ENCODE measurements at regions not wholly inside any gene's neighbourhood (a gene's known extent, or its start where the extent isn't known, plus 50 kb on each side); places are given as distances from the start of the nearest gene placed in this dataset.

- Histone ChIP-seq H3K79me2 (ENCODE audit: low read length) (no peaks in the 10 kb centered on the region), H3K4me1 (ENCODE audit: low read length) (no peaks in the 10 kb centered on the region), H3K4me3 (ENCODE audit: low read length) (no peak overlapping the region), H3K9me3 (ENCODE audit: insufficient read depth, low read length) (no peaks in the 10 kb centered on the region), H4K20me1 (ENCODE audit: insufficient read depth, low read length) (no peaks in the 10 kb centered on the region), H3K36me3 (replicated peaks; ENCODE audit: low read depth, low read length) (no peaks in the 10 kb centered on the region), H3K27me3 (ENCODE audit: low read depth, low read length) (no peaks in the 10 kb centered on the region), H3K9ac (ENCODE audit: low read length) (no peak overlapping the region), H3K27ac (ENCODE audit: low read length) (no peak overlapping the region), H3K4me2 (ENCODE audit: low read length) (no peak overlapping the region), H2AFZ (ENCODE audit: low read depth, low read length) (no peak overlapping the region)
- TF ChIP-seq CTCF (IDR thresholded peaks at IDR 0.05; ENCODE audit: low read depth, low read length) (no peak), EZH2phosphoT487 (IDR thresholded peaks at IDR 0.05; ENCODE audit: low read depth) (no peak)
Observed at GRCh38 chr7:119825091-119825655, 447.8 kb upstream of the KCND2 start.

DNA sequence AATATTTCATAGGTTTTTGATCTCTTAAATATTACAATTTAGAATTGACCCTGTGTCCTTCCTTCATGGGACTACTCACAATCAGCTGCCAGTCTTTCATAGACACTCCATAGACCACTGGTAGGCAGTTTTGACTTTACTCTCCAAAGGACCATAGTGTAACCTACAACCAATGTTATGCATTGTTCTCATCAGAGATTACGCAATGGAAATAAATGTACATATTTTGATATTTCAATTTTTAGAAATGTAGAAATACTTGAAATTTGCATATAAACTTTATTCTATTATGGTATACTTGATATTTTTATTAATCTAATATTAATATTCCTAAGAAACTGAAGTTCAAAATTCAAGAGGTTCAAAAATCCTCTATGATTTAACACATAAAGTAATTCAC, 446.4 kb upstream of the KCND2 start:
- Histone ChIP-seq H3K36me3 (replicated peaks; ENCODE audit: low read depth, low read length) (no peaks in the 10 kb centered on the region), H3K4me3 (ENCODE audit: low read length) (no peak overlapping the region), H3K79me2 (ENCODE audit: low read length) (no peaks in the 10 kb centered on the region), H3K27ac (ENCODE audit: low read length) (no peak overlapping the region), H4K20me1 (ENCODE audit: insufficient read depth, low read length) (no peaks in the 10 kb centered on the region), H3K4me1 (ENCODE audit: low read length) (no peaks in the 10 kb centered on the region), H3K9ac (ENCODE audit: low read length) (no peak overlapping the region), H3K4me2 (ENCODE audit: low read length) (no peak overlapping the region), H3K27me3 (ENCODE audit: low read depth, low read length) (no peaks in the 10 kb centered on the region), H3K9me3 (ENCODE audit: insufficient read depth, low read length) (no peaks in the 10 kb centered on the region), H2AFZ (ENCODE audit: low read depth, low read length) (no peak overlapping the region)
- no peak for TF ChIP-seq CTCF (IDR thresholded peaks at IDR 0.05; ENCODE audit: low read depth, low read length)
- TF ChIP-seq EZH2phosphoT487 (IDR thresholded peaks at IDR 0.05; ENCODE audit: low read depth), result no peak

DNA sequence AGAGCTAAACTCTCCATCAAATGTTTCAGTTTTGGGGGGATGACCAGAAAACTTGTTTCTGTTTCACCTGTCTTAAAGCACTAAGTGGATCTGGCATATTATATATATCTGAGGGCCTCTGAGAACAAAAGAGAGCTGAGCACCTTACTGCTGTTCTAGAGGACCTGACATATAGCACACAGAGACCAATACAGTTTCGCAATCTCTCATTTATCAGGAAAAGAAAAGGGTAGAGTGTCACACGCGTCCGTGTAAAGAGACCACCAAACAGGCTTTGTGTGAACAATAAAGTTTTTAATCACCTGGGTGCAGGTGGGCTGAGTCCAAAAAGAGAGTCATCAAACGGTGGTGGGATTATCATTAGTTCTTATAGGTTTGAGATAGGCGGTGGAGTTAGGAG, 434.5 kb upstream of the KCND2 start:
- TF ChIP-seq EZH2phosphoT487 (IDR thresholded peaks at IDR 0.05; ENCODE audit: low read depth), result no peak
- no peak for TF ChIP-seq CTCF (IDR thresholded peaks at IDR 0.05; ENCODE audit: low read depth, low read length)
- no peak overlapping the region for H3K9ac ChIP-seq (ENCODE audit: low read length)
- no peaks in the 10 kb centered on the region for H3K36me3 ChIP-seq (replicated peaks; ENCODE audit: low read depth, low read length)
- H2AFZ ChIP-seq (ENCODE audit: low read depth, low read length), result no peak overlapping the region
- H3K27ac ChIP-seq (ENCODE audit: low read length), result no peak overlapping the region
- no peaks in the 10 kb centered on the region for H4K20me1 ChIP-seq (ENCODE audit: insufficient read depth, low read length)
- H3K4me1 ChIP-seq (ENCODE audit: low read length), result peaks cover 6% of the 10 kb centered on the region; the same call in 1 of the 2 replicates
- H3K4me2 ChIP-seq (ENCODE audit: low read length), result no peak overlapping the region
- H3K79me2 ChIP-seq (ENCODE audit: low read length), result no peaks in the 10 kb centered on the region
- no peak overlapping the region for H3K4me3 ChIP-seq (ENCODE audit: low read length)
- no peaks in the 10 kb centered on the region for H3K9me3 ChIP-seq (ENCODE audit: insufficient read depth, low read length)
- no peaks in the 10 kb centered on the region for H3K27me3 ChIP-seq (ENCODE audit: low read depth, low read length)

GRCh38 chr7:119842337-119842736, 430.6 kb upstream of the KCND2 start:
- Histone ChIP-seq H3K27ac (ENCODE audit: low read length) (no peak overlapping the region), H3K4me3 (ENCODE audit: low read length) (no peak overlapping the region), H3K79me2 (ENCODE audit: low read length) (no peaks in the 10 kb centered on the region)

More at GRCh38 chr7:119842337-119842736, 430.6 kb upstream of the KCND2 start:
- Histone ChIP-seq H2AFZ (ENCODE audit: low read depth, low read length) (0 out of 2 replicates have a peak overlapping the region, but pooled peaks have one; percentile 12), H4K20me1 (ENCODE audit: insufficient read depth, low read length) (no peaks in the 10 kb centered on the region), H3K36me3 (replicated peaks; ENCODE audit: low read depth, low read length) (no peaks in the 10 kb centered on the region), H3K4me1 (ENCODE audit: low read length) (peaks cover 6% of the 10 kb centered on the region; the same call in 1 of the 2 replicates), H3K4me2 (ENCODE audit: low read length) (no peak overlapping the region), H3K9me3 (ENCODE audit: insufficient read depth, low read length) (no peaks in the 10 kb centered on the region), H3K9ac (ENCODE audit: low read length) (no peak overlapping the region), H3K27me3 (ENCODE audit: low read depth, low read length) (no peaks in the 10 kb centered on the region)
- no peak for TF ChIP-seq EZH2phosphoT487 (IDR thresholded peaks at IDR 0.05; ENCODE audit: low read depth)
- no peak for TF ChIP-seq CTCF (IDR thresholded peaks at IDR 0.05; ENCODE audit: low read depth, low read length)

All from OCI-LY3 (cell line).